ENCODE measurements at regions not wholly inside any gene's neighbourhood (a gene's known extent, or its start where the extent isn't known, plus 50 kb on each side); places are given as distances from the start of the nearest gene placed in this dataset.

DNA sequence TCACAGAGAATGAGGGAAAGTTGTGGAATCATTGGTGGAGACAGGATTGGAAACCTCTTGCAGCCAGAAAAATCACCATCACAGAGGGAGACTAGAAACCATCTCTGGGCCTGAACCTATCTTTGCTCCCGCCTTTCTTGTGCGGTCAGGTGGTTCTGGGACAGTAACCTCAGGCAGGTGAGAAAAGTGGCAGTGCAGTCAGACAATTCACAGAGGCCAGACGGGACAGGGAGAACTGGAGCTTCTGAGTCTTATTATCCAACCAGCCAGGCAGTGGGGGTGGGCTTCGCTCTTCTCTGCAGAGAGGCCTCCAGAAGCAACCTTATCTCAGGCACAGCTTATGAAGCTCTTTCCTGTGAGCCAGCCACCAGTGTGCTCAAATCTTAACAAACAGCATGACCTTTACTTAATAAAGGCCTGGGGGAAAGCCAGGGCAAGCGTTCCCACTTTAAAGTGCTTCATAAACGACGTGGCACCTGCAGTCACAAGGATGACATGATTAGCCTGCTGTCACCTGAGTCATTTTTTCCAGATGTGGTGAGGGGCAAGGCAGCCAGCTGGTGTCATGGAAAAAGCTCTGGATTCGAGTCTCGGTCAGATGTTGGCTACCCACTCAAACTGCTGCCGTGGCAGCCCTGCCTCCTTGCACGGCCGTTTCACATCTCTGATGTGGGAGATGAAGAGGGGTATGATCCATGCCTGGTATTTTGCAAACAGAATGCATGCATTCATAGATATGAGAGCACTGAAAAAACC lies 109.7 kb downstream of the B3GNT2 start:
- Histone ChIP-seq H3K27me3 (ENCODE audit: control insufficient read depth in 3 of 3, insufficient read depth in 3 of 3, low read length in 3 of 3) (no peaks in the 10 kb centered on the region), H3K36me3 (ENCODE audit: control insufficient read depth in 3 of 3, insufficient read depth in 2 of 3, low read depth in 1 of 3, low read length in 3 of 3) (no peaks in the 10 kb centered on the region), H3K4me3 (ENCODE audit: low read depth in 1 of 3, low read length in 3 of 3) (no peak overlapping the region), H3K4me1 (ENCODE audit: control insufficient read depth in 3 of 3, insufficient read depth in 2 of 3, low read depth in 1 of 3, low read length in 2 of 3) (peaks cover 23 to 36% (median 26%) of the 10 kb centered on the region in 3 donors), H3K27ac (ENCODE audit: low read depth in 1 of 3, low read length in 2 of 3) (peak overlapping the region in 2 of 3 donors; percentile 60 to 81), H3K9me3 (ENCODE audit: control insufficient read depth in 2 of 2, insufficient read depth in 1 of 2, low read depth in 1 of 2, low read length in 1 of 2) (no peaks in the 10 kb centered on the region)
- FAIRE-seq (no peak), DNase-seq (no peak)
- 38 to 61% (median 44%) methylated on average over 12 of the region's 12 CpGs for WGBS, 3 donors

DNA sequence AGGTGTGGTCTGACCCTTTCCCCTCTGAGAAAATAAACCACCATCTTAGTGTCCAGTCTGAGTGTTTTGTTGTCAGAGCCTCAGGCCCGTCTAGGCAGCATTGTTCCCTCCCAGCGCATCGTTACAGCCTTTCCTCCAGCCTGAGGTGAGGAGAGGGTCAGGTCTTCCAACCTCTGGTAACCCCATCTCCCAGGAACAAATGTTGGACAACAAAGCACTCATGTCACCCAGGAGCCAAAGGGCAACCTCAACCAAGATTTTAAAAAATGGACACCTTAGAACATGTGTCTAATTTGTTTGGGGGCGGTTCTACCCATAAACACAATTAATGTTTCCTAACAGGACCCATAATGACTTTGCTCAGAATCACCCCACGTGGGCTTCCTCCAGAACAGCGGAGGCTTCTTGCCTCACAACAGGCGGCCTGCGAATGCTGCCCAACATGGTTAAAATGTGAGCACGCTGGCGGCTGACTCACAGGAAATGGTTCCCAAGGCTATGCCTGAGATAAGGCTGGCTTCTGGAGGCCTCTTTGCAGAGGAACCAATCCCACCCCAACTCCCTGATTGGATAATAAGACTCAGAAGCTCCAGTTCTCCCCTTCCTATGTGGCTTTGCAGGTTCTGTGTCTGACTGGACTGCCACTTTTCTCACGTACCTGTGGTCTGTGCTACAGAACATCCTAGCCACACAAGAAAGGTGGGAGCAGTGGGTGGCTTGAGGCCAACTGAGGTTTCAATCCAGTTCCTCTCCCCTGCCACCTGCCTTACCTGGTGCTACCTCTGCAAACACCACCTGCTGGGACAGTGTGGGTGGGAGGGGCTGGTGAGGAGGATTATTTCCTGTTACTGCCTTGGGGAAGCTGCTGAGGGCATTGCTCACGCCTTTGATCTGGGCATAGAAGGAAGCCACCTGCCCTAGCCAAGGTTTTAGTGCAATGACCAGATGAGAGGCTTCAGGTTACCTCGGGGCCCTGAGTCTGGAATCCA lies 108.8 kb downstream of the B3GNT2 start:
- Histone ChIP-seq H3K27ac (ENCODE audit: low read depth in 1 of 3, low read length in 2 of 3) (peak overlapping the region; percentile 6 to 81 (median 60)), H3K9me3 (ENCODE audit: control insufficient read depth in 2 of 2, insufficient read depth in 1 of 2, low read depth in 1 of 2, low read length in 1 of 2) (no peaks in the 10 kb centered on the region), H3K4me1 (ENCODE audit: control insufficient read depth in 3 of 3, insufficient read depth in 2 of 3, low read depth in 1 of 3, low read length in 2 of 3) (peaks cover 21 to 36% (median 26%) of the 10 kb centered on the region in 3 donors), H3K4me3 (ENCODE audit: low read depth in 1 of 3, low read length in 3 of 3) (no peak overlapping the region), H3K36me3 (ENCODE audit: control insufficient read depth in 3 of 3, insufficient read depth in 2 of 3, low read depth in 1 of 3, low read length in 3 of 3) (no peaks in the 10 kb centered on the region), H3K27me3 (ENCODE audit: control insufficient read depth in 3 of 3, insufficient read depth in 3 of 3, low read length in 3 of 3) (no peaks in the 10 kb centered on the region)
- WGBS, 3 donors: 22 to 41% (median 30%) methylated on average over 13 of the region's 13 CpGs
- DNase-seq: peak; percentile 54 to 76
- FAIRE-seq: no peak

DNA sequence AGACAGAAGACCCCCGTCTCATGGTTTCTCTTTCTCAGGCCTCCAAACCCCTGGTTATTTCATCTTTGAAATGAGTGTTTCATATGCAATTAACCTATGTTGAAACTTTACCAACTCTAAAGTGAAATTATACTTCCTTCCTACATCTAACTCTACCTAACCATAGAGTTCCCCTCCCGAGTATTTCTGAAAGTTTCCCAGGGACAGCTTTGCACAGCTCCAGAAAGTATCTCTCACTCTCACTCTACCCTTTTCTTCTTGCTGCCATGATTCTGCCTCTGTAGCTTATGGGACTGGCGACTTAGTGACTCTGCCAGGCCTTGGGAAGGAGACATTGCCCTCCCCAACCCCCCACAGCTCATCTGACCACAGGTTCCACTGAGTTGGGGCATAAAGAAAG lies 107.9 kb downstream of the B3GNT2 start:
- Histone ChIP-seq H3K4me3 (ENCODE audit: low read depth in 1 of 3, low read length in 3 of 3) (no peak overlapping the region), H3K27ac (ENCODE audit: low read depth in 1 of 3, low read length in 2 of 3) (peak overlapping the region in 1 of 3 donors; percentile 81), H3K9me3 (ENCODE audit: control insufficient read depth in 2 of 2, insufficient read depth in 1 of 2, low read depth in 1 of 2, low read length in 1 of 2) (no peaks in the 10 kb centered on the region), H3K36me3 (ENCODE audit: control insufficient read depth in 3 of 3, insufficient read depth in 2 of 3, low read depth in 1 of 3, low read length in 3 of 3) (no peaks in the 10 kb centered on the region), H3K4me1 (ENCODE audit: control insufficient read depth in 3 of 3, insufficient read depth in 2 of 3, low read depth in 1 of 3, low read length in 2 of 3) (peaks cover 20 to 35% (median 26%) of the 10 kb centered on the region in 3 donors), H3K27me3 (ENCODE audit: control insufficient read depth in 3 of 3, insufficient read depth in 3 of 3, low read length in 3 of 3) (no peaks in the 10 kb centered on the region)
- WGBS, 3 donors: 59 to 85% (median 74%) methylated on average over 3 of the region's 3 CpGs
- no peak for DNase-seq
- FAIRE-seq: no peak

DNA sequence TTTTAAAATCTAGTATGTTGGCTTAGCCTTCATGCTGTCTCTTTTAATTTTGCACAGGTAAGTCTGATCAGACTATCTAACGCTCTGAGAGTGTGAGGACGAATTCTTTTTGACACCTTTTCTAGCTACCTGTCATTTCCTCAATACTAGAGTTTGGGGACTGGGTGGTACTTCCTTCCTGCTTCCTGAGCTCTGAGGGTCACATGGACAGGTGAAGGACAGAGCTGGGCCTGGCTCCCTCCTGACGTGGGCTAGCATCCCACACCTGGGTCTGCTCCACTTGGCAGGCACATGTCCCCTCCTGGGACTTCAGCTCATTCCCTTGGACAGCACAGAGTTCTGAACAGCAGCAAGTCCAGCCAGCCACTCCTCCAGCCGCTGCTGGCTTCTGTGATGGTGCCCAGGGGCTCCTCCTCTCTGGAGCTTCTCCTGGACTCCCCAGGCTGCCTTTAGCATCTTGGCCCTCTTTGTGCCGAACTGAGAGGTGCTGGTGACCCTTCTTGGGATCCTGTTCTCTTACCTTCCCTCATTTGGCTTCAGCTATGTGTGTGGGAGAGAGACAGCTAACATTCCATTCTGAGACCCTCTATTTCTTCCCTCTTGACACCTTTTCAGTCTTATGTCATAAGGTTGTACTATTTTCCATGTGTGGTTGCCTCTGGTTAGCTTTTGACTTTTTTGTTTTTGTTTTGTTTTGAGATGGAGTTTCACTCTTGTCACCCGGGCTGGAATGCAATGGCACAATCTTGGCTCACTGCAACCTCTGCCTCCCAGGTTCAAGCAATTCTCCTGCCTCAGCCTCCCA lies 106.9 kb downstream of the B3GNT2 start:
- no peak overlapping the region for H3K4me3 ChIP-seq (ENCODE audit: low read depth in 1 of 3, low read length in 3 of 3)
- peak overlapping the region in 1 of 3 donors; percentile 19 for H3K27ac ChIP-seq (ENCODE audit: low read depth in 1 of 3, low read length in 2 of 3)
- WGBS, 3 donors: 70 to 75% (median 72%) methylated on average over 6 of the region's 6 CpGs
- H3K27me3 ChIP-seq (ENCODE audit: control insufficient read depth in 3 of 3, insufficient read depth in 3 of 3, low read length in 3 of 3): no peaks in the 10 kb centered on the region
- no peak for DNase-seq
- peaks cover 20 to 26% (median 21%) of the 10 kb centered on the region in 3 donors for H3K4me1 ChIP-seq (ENCODE audit: control insufficient read depth in 3 of 3, insufficient read depth in 2 of 3, low read depth in 1 of 3, low read length in 2 of 3)
- no peaks in the 10 kb centered on the region for H3K36me3 ChIP-seq (ENCODE audit: control insufficient read depth in 3 of 3, insufficient read depth in 2 of 3, low read depth in 1 of 3, low read length in 3 of 3)
- H3K9me3 ChIP-seq (ENCODE audit: control insufficient read depth in 2 of 2, insufficient read depth in 1 of 2, low read depth in 1 of 2, low read length in 1 of 2): no peaks in the 10 kb centered on the region
- FAIRE-seq: no peak

DNA sequence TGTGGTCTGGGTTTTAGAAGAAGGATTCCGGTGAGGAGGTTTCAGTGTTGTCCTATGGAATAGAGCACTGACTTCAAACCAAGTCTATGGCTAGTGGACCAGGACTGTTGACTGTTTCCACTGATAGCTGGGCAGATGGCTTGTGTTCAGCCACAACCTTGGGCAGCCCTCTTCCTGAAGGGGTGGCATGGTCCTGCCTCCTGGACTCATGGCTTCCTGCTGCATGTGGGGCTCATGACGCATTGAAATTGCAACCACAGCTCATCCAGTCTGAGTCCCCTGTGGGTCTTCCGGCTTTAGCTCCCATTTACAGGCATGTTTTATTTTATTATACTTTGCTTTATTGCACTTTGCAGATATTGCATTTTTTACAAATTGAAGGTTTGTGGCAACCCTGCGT lies 105.0 kb downstream of the B3GNT2 start:
- no peak for FAIRE-seq
- 81 to 92% (median 90%) methylated on average over 4 of the region's 4 CpGs for WGBS, 3 donors

DNA sequence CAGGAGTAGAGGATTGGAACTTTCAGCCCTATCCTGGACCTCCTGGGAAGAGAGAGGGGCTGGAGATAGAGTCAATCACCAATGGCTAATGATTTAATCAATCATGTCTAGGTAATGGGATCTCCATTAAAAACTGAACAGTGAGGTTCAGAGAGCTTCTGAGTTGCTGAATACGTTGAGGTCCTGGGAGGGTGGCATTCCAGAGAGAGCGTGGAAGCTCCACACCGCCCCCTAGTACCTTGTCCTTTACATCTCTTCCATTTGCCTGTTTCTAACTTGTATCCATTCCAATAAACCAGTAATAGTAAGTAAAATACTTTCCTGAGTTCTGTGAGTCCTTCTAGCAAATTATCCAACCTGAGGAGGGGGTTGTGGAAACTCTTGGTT lies 101.7 kb downstream of the B3GNT2 start:
- FAIRE-seq (no peak), DNase-seq (peak in 1 of 2 donors; percentile 27)

More for the DNA sequence above, 105.0 kb downstream of the B3GNT2 start:
- no peaks in the 10 kb centered on the region for H3K9me3 ChIP-seq (ENCODE audit: control insufficient read depth in 2 of 2, insufficient read depth in 1 of 2, low read depth in 1 of 2, low read length in 1 of 2)
- peaks cover 14 to 18% (median 15%) of the 10 kb centered on the region in 3 donors for H3K4me1 ChIP-seq (ENCODE audit: control insufficient read depth in 3 of 3, insufficient read depth in 2 of 3, low read depth in 1 of 3, low read length in 2 of 3)
- no peaks in the 10 kb centered on the region for H3K36me3 ChIP-seq (ENCODE audit: control insufficient read depth in 3 of 3, insufficient read depth in 2 of 3, low read depth in 1 of 3, low read length in 3 of 3)
- no peak for DNase-seq
- no peak overlapping the region for H3K4me3 ChIP-seq (ENCODE audit: low read depth in 1 of 3, low read length in 3 of 3)
- H3K27me3 ChIP-seq (ENCODE audit: control insufficient read depth in 3 of 3, insufficient read depth in 3 of 3, low read length in 3 of 3): no peaks in the 10 kb centered on the region
- H3K27ac ChIP-seq (ENCODE audit: low read depth in 1 of 3, low read length in 2 of 3): no peak overlapping the region

DNA sequence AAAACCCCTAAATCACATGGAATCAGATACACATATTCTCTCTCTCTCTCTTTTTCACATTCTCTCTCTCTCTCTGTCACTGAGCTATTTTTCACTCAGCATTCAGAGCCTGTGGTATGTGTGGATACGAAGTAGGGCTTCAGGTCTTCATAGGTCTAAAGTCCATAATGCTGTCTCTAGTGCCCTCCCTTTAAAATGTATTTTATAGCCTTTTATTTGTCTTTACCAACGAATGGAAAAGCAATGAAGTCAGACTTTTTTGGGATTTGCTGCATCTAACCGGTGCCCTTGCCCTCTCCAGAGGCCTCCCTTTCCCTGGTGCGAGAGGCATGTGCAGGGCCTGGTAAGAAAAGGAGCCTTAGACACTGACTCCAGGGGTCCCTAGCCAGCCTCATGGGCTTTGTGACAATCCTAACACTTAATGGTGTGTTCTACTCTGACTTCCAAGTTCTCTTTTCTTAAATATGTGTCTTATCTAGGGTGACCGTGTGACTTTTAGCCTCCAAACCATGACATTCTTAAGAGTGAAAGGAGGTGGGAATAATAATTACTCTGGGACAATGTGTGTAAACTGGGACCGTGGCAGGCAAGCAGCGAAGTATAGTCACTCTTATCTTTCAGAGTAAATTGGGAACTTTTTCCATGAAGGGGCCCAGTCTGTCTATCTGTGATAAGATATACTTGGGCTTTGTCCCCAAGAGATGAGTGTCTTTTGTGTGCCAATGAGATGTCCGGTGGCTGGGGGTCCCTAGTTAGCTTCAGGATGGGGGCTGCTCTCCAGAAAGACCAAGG lies 101.1 kb downstream of the B3GNT2 start:
- H3K4me1 ChIP-seq (ENCODE audit: control insufficient read depth in 3 of 3, insufficient read depth in 2 of 3, low read depth in 1 of 3, low read length in 2 of 3): peaks cover 0 to 15% (median 2%) of the 10 kb centered on the region in 3 donors
- H3K9me3 ChIP-seq (ENCODE audit: control insufficient read depth in 2 of 2, insufficient read depth in 1 of 2, low read depth in 1 of 2, low read length in 1 of 2): no peaks in the 10 kb centered on the region
- FAIRE-seq: no peak
- H3K36me3 ChIP-seq (ENCODE audit: control insufficient read depth in 3 of 3, insufficient read depth in 2 of 3, low read depth in 1 of 3, low read length in 3 of 3): no peaks in the 10 kb centered on the region
- no peaks in the 10 kb centered on the region for H3K27me3 ChIP-seq (ENCODE audit: control insufficient read depth in 3 of 3, insufficient read depth in 3 of 3, low read length in 3 of 3)
- no peak for DNase-seq
- WGBS, 3 donors: 36 to 60% (median 51%) methylated on average over 8 of the region's 8 CpGs
- H3K4me3 ChIP-seq (ENCODE audit: low read depth in 1 of 3, low read length in 3 of 3): no peak overlapping the region
- H3K27ac ChIP-seq (ENCODE audit: low read depth in 1 of 3, low read length in 2 of 3): no peak overlapping the region

More for the DNA sequence above, 101.7 kb downstream of the B3GNT2 start:
- H3K27me3 ChIP-seq (ENCODE audit: control insufficient read depth in 3 of 3, insufficient read depth in 3 of 3, low read length in 3 of 3): no peaks in the 10 kb centered on the region
- no peaks in the 10 kb centered on the region for H3K36me3 ChIP-seq (ENCODE audit: control insufficient read depth in 3 of 3, insufficient read depth in 2 of 3, low read depth in 1 of 3, low read length in 3 of 3)
- H3K4me3 ChIP-seq (ENCODE audit: low read depth in 1 of 3, low read length in 3 of 3): no peak overlapping the region
- H3K4me1 ChIP-seq (ENCODE audit: control insufficient read depth in 3 of 3, insufficient read depth in 2 of 3, low read depth in 1 of 3, low read length in 2 of 3): peaks cover 0 to 12% (median 2%) of the 10 kb centered on the region in 3 donors
- H3K9me3 ChIP-seq (ENCODE audit: control insufficient read depth in 2 of 2, insufficient read depth in 1 of 2, low read depth in 1 of 2, low read length in 1 of 2): no peaks in the 10 kb centered on the region
- no peak overlapping the region for H3K27ac ChIP-seq (ENCODE audit: low read depth in 1 of 3, low read length in 2 of 3)
- WGBS, 3 donors: 71 to 76% (median 73%) methylated on average over 3 of the region's 3 CpGs
